ENCODE measurements at regions not wholly inside any gene's neighbourhood (a gene's known extent, or its start where the extent isn't known, plus 50 kb on each side); places are given as distances from the start of the nearest gene placed in this dataset.
"Not testable (repeated sequence)": the region's sequence is repeated elsewhere in the genome, so short reads cannot be mapped to it uniquely, and the experiment has no call there.

- no peaks in the 10 kb centered on the region for H3K36me3 ChIP-seq (ENCODE audit: low read length)
- no peak overlapping the region for H3K4me2 ChIP-seq (ENCODE audit: low read depth, low read length, poor library complexity, severe bottlenecking)
- no peak overlapping the region for H2AFZ ChIP-seq (ENCODE audit: low read depth, low read length, severe bottlenecking)
- no peak overlapping the region for H3K4me3 ChIP-seq (ENCODE audit: insufficient read depth, low read length, poor library complexity, severe bottlenecking)
- H3K9me3 ChIP-seq (ENCODE audit: insufficient read depth, low read length) = no peaks in the 10 kb centered on the region
- TF ChIP-seq EZH2phosphoT487 (conservative IDR thresholded peaks at IDR 0.05; ENCODE audit: low read length) (no peak), CTCF (IDR thresholded peaks at IDR 0.05; ENCODE audit: insufficient read depth, low read length, poor library complexity, severe bottlenecking) (no peak)
- no peak overlapping the region for H3K9ac ChIP-seq (ENCODE audit: low read length)
- no peaks in the 10 kb centered on the region for H3K27me3 ChIP-seq (ENCODE audit: low read length)
- no peaks in the 10 kb centered on the region for H3K79me2 ChIP-seq (ENCODE audit: insufficient read depth, low read length)
- no peaks in the 10 kb centered on the region for H3K9me2 ChIP-seq (replicated peaks; ENCODE audit: insufficient read depth, low read length)
- H4K20me1 ChIP-seq (ENCODE audit: low read depth, low read length) = no peaks in the 10 kb centered on the region
- H3K27ac ChIP-seq (ENCODE audit: low read depth, low read length) = no peak overlapping the region
- no peaks in the 10 kb centered on the region for H3F3A ChIP-seq (ENCODE audit: insufficient read depth)
These were observed 94.7 kb upstream of the ZNF322 start for GRCh38 chr6:26754212-26754611.

GRCh38 chr6:26754801-26755200, 95.3 kb upstream of the ZNF322 start:
- not testable (repeated sequence) for H3K9ac ChIP-seq (ENCODE audit: low read length); H3K9me2 ChIP-seq (replicated peaks; ENCODE audit: insufficient read depth, low read length); H4K20me1 ChIP-seq (ENCODE audit: low read depth, low read length); H2AFZ ChIP-seq (ENCODE audit: low read depth, low read length, severe bottlenecking); H3K36me3 ChIP-seq (ENCODE audit: low read length); H3F3A ChIP-seq (ENCODE audit: insufficient read depth); H3K79me2 ChIP-seq (ENCODE audit: insufficient read depth, low read length); H3K27ac ChIP-seq (ENCODE audit: low read depth, low read length); H3K9me3 ChIP-seq (ENCODE audit: insufficient read depth, low read length); H3K4me3 ChIP-seq (ENCODE audit: insufficient read depth, low read length, poor library complexity, severe bottlenecking); H3K27me3 ChIP-seq (ENCODE audit: low read length); H3K4me2 ChIP-seq (ENCODE audit: low read depth, low read length, poor library complexity, severe bottlenecking)

- H4K20me1 ChIP-seq (ENCODE audit: low read depth, low read length); H3K27me3 ChIP-seq (ENCODE audit: low read length); H3F3A ChIP-seq (ENCODE audit: insufficient read depth); H3K79me2 ChIP-seq (ENCODE audit: insufficient read depth, low read length); H3K4me3 ChIP-seq (ENCODE audit: insufficient read depth, low read length, poor library complexity, severe bottlenecking); H3K9me3 ChIP-seq (ENCODE audit: insufficient read depth, low read length); H3K27ac ChIP-seq (ENCODE audit: low read depth, low read length); H2AFZ ChIP-seq (ENCODE audit: low read depth, low read length, severe bottlenecking); H3K36me3 ChIP-seq (ENCODE audit: low read length); H3K9me2 ChIP-seq (replicated peaks; ENCODE audit: insufficient read depth, low read length); H3K4me2 ChIP-seq (ENCODE audit: low read depth, low read length, poor library complexity, severe bottlenecking); H3K9ac ChIP-seq (ENCODE audit: low read length): not testable (repeated sequence)
These were observed 96.7 kb upstream of the ZNF322 start for GRCh38 chr6:26756067-26756805.

- not testable (repeated sequence) for H3K36me3 ChIP-seq (ENCODE audit: low read length); H3K9me2 ChIP-seq (replicated peaks; ENCODE audit: insufficient read depth, low read length); H2AFZ ChIP-seq (ENCODE audit: low read depth, low read length, severe bottlenecking); H3K27ac ChIP-seq (ENCODE audit: low read depth, low read length); H3K79me2 ChIP-seq (ENCODE audit: insufficient read depth, low read length); H3K4me2 ChIP-seq (ENCODE audit: low read depth, low read length, poor library complexity, severe bottlenecking); H3F3A ChIP-seq (ENCODE audit: insufficient read depth); H3K9me3 ChIP-seq (ENCODE audit: insufficient read depth, low read length); H3K4me3 ChIP-seq (ENCODE audit: insufficient read depth, low read length, poor library complexity, severe bottlenecking); H3K27me3 ChIP-seq (ENCODE audit: low read length); H4K20me1 ChIP-seq (ENCODE audit: low read depth, low read length); H3K9ac ChIP-seq (ENCODE audit: low read length)
These were observed 106.8 kb upstream of the ZNF322 start for GRCh38 chr6:26766203-26766902.

DNA sequence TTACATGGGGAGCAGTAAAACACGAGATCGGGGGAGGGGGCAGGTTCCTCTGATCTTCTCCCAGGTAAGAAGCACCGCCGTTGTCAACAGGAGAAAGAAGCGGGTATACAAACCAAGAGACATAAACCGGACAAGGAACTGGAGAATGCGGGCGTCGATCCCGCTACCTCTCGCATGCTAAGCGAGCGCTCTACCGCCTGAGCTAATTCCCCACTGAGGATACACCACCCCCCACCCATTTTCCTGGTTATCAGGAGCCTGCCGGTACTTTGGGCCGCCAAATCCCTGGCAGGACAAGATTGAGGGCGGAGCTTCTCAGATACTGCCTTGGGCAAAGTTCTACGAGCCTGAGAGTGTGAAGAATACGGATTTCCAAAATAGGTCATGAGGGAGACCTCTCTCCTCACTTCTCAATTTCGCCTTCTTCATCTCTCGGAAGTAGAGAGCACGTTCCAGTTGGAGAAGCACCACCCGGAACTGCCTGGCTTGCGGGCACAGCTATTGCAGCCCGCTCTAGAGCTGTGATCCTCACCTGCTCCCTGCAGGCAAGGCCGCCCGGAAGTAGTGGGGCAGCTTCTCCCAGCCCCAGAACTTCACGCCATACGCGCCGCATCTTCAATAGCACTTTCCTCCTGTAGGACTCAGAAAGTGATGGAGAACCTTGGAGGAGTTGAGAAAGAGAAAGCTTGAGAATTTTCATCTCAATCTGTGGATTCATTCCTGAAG, 111.6 kb upstream of the ZNF322 start:
- not testable (repeated sequence) for H3K9ac ChIP-seq (ENCODE audit: low read length); H3F3A ChIP-seq (ENCODE audit: insufficient read depth); H2AFZ ChIP-seq (ENCODE audit: low read depth, low read length, severe bottlenecking); H3K36me3 ChIP-seq (ENCODE audit: low read length); H3K4me2 ChIP-seq (ENCODE audit: low read depth, low read length, poor library complexity, severe bottlenecking); H3K27me3 ChIP-seq (ENCODE audit: low read length); H3K9me3 ChIP-seq (ENCODE audit: insufficient read depth, low read length); H3K27ac ChIP-seq (ENCODE audit: low read depth, low read length); H3K9me2 ChIP-seq (replicated peaks; ENCODE audit: insufficient read depth, low read length); H4K20me1 ChIP-seq (ENCODE audit: low read depth, low read length); H3K4me3 ChIP-seq (ENCODE audit: insufficient read depth, low read length, poor library complexity, severe bottlenecking); H3K79me2 ChIP-seq (ENCODE audit: insufficient read depth, low read length)

- H3K27ac ChIP-seq (ENCODE audit: low read depth, low read length); H3K4me2 ChIP-seq (ENCODE audit: low read depth, low read length, poor library complexity, severe bottlenecking); H3F3A ChIP-seq (ENCODE audit: insufficient read depth); H3K4me3 ChIP-seq (ENCODE audit: insufficient read depth, low read length, poor library complexity, severe bottlenecking); H3K27me3 ChIP-seq (ENCODE audit: low read length); H3K9ac ChIP-seq (ENCODE audit: low read length); H2AFZ ChIP-seq (ENCODE audit: low read depth, low read length, severe bottlenecking); H4K20me1 ChIP-seq (ENCODE audit: low read depth, low read length); H3K9me2 ChIP-seq (replicated peaks; ENCODE audit: insufficient read depth, low read length); H3K36me3 ChIP-seq (ENCODE audit: low read length); H3K79me2 ChIP-seq (ENCODE audit: insufficient read depth, low read length); H3K9me3 ChIP-seq (ENCODE audit: insufficient read depth, low read length): not testable (repeated sequence)
These were observed 113.9 kb upstream of the ZNF322 start for GRCh38 chr6:26773414-26773813.

- not testable (repeated sequence) for H3K9me2 ChIP-seq (replicated peaks; ENCODE audit: insufficient read depth, low read length); H3F3A ChIP-seq (ENCODE audit: insufficient read depth); H3K4me2 ChIP-seq (ENCODE audit: low read depth, low read length, poor library complexity, severe bottlenecking); H3K4me3 ChIP-seq (ENCODE audit: insufficient read depth, low read length, poor library complexity, severe bottlenecking); H3K36me3 ChIP-seq (ENCODE audit: low read length); H3K27ac ChIP-seq (ENCODE audit: low read depth, low read length); H3K79me2 ChIP-seq (ENCODE audit: insufficient read depth, low read length); H3K9ac ChIP-seq (ENCODE audit: low read length); H3K27me3 ChIP-seq (ENCODE audit: low read length); H4K20me1 ChIP-seq (ENCODE audit: low read depth, low read length); H3K9me3 ChIP-seq (ENCODE audit: insufficient read depth, low read length); H2AFZ ChIP-seq (ENCODE audit: low read depth, low read length, severe bottlenecking)
These were observed 121.0 kb upstream of the ZNF322 start for GRCh38 chr6:26780563-26780962.
